Ovary (tissue), 3 donors: ENCODE measurements at regions not wholly inside any gene's neighbourhood (a gene's known extent, or its start where the extent isn't known, plus 50 kb on each side); places are given as distances from the start of the nearest gene placed in this dataset.

Experiments
- POLR2A ChIP-seq: fragments of 450-650 bp; IDR thresholded peaks from one replicate; pipeline ENCODE4 v1.6.1; 2017; ENCODE audit warnings: antibody characterized with exemption, mild to moderate bottlenecking, moderate library complexity
- TF ChIP-seq, protein P1 (sequence below), 3 donors: fragments of 450-650 bp in 2 of 3; fragments of 200-600 bp in 1 of 3; IDR thresholded peaks; one replicate each; pipeline versions ENCODE4 v1.5.1 to v1.8.0; 2016 to 2022; ENCODE audit warnings: antibody characterized with exemption in 3 of 3, mild to moderate bottlenecking in 1 of 3
- donor health status: DM: no; HTN: no; CAD: no.

DNA sequence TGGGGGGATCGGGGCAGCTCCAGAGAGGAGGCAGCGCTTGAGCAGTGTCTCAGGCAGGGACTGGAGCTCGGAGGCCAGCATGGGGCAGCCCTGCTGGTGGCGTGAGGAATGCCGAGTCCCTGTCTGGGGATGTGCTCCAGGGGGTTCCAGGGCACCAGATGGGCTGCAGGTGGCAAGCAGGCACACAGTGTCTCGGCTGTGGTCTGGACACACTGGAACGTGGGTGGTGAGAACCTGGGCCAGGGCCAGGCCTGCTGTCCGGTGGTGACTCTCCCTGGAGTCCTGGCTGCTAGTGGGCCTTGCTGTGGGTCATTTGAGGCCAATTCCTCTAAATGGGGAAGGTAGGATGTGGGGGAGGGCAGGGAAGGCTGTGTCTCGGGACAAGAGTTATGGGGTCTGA, 199.4 kb upstream of the RTL1 start:
- TF ChIP-seq, protein P1, sequence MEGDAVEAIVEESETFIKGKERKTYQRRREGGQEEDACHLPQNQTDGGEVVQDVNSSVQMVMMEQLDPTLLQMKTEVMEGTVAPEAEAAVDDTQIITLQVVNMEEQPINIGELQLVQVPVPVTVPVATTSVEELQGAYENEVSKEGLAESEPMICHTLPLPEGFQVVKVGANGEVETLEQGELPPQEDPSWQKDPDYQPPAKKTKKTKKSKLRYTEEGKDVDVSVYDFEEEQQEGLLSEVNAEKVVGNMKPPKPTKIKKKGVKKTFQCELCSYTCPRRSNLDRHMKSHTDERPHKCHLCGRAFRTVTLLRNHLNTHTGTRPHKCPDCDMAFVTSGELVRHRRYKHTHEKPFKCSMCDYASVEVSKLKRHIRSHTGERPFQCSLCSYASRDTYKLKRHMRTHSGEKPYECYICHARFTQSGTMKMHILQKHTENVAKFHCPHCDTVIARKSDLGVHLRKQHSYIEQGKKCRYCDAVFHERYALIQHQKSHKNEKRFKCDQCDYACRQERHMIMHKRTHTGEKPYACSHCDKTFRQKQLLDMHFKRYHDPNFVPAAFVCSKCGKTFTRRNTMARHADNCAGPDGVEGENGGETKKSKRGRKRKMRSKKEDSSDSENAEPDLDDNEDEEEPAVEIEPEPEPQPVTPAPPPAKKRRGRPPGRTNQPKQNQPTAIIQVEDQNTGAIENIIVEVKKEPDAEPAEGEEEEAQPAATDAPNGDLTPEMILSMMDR (IDR thresholded peaks at IDR 0.05) = no peak
- TF ChIP-seq POLR2A = no peak
